ENCODE measurements at regions not wholly inside any gene's neighbourhood (a gene's known extent, or its start where the extent isn't known, plus 50 kb on each side); places are given as distances from the start of the nearest gene placed in this dataset.

DNA sequence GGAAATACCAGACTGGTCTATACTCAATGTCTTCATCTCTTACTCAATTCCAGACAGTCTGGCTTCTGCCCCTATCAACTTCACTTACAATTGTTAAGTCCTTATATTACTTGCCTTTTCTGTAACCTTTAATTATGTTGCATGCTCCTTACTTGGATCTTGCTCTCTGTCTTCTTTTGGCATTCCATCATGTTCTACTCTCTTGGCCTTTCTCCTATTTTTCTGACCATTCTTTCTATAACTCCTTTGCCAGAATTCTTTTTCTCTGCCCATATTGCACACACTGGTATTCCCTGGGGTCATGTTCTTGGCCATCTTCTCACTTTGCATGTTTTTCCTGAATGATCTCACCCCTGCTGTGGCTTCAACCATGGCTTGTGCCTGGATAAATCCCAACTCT, 209.8 kb upstream of the ZNF462 start:
- DNase-seq (ENCODE audit: low spot score): no peak

GRCh38 chr9:106655966-106656365, 207.0 kb upstream of the ZNF462 start:
- DNase-seq (ENCODE audit: low spot score): no peak

DNA sequence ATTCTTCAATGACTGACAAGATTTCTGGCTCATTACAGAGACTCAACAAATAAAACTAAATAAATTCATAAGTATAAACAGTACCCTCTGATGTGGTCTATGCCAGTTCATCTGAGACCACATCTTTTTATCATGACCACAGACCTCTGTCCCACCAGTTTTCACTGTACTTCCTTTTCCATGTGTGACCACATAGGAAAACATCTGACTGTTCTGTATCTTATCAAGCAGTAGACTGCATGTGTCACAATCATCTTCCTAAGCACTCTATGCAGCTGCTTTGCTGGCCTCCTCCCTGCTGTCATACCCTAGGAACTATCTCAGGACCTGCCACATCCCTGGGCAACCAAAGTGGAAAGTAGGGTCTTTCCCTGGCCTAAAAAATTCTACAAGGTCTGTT, 205.0 kb upstream of the ZNF462 start:
- no peak for DNase-seq (ENCODE audit: low spot score)

DNA sequence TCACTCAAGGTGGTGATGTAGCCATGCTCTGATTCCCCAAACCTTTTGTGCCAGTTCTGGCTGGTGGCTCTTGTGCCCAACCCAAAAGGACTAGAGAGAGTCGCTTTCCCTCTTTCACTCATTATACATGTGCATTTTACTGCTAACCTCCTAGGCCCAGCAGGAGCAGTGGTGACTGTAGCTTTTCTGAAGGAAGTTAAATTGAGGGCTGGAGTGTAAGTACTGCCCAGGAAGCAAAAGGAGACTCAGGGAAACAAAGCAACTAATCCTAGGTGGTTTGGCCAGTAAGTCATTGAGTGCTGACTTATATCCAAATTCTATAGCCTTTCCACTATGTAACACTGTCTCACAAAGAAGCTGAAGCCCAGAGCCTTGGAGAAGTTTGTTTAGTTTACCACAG, 194.4 kb upstream of the ZNF462 start:
- DNase-seq (ENCODE audit: low spot score): no peak

DNA sequence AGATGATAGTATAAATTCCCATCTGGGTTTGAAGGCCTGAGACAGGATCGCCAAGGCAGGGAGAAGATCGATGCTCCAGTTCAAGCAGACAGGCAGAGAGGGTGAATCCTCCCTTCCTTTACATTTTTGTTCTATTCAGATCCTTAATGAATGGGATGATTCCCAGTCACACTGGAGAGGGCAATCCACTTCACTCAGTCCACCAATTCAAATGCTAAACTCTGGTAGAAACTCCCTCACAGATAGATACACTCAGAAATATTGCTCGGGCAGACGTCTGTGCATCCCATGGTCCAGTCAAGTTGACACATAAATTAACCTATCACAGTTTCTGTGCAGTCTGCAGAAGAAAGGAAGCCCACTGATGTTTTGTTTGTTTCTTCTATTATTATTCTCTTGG, 193.1 kb upstream of the ZNF462 start:
- no peak for DNase-seq (ENCODE audit: low spot score)

DNA sequence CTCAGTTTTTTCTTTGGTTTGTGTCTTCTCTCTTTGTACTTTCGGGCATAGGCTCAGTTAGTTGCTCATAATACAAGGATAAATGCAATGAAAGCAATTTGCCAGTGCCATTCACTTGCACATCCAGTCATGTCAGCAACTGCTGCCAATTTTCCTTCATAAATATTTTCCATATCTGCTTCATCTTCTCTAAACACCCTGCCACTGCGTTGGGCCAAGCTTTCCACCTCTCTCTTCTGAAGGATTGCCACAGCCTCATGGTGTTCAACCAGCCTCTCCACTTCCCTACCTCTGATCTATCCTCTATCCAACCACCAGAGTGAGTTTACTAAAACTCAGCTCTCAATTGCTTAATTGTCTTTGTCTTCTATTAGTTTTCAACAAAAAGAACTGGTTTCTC, 192.5 kb upstream of the ZNF462 start:
- no peak for DNase-seq (ENCODE audit: low spot score)

DNA sequence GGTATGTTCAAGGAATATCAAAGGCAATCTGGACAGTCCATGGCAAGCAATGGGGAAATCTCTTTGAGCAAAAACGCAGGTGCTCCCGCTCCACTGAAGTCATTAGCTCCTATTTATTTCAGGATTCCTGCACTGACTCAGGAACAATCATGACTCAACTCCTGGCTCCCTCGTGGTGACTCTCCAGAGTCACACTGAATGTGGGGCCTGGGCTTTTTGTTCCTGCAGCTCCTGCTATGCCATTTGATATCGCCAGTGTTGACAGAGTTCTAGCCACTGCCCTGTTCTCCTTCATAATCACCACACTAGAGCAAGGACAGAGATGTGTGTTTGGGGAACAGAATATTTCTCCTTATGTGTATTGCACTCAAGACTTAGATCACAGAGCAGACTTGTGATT, 187.2 kb upstream of the ZNF462 start:
- DNase-seq (ENCODE audit: low spot score): no peak

GRCh38 chr9:106677374-106677773, 185.6 kb upstream of the ZNF462 start:
- no peak for DNase-seq (ENCODE audit: low spot score)

DNA sequence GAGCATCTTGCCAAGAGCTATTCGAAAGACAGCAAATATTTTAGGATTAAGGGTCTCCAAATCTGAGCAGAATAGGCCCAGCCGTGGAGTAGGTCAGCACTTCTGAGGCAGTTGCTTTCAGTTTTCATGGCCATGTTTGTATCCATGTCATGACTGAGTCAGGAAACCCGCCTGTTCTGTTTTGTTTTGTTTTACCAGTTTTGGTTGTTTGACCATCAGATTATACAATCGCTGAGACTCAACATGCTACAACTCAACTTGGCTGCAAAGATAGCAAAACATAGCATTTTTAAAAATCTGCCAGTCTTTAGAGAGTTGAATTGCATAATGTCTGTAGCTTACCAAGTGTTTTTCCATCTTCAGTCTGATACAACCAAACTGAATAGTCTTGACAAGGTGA, 185.1 kb upstream of the ZNF462 start:
- no peak for DNase-seq (ENCODE audit: low spot score)

DNA sequence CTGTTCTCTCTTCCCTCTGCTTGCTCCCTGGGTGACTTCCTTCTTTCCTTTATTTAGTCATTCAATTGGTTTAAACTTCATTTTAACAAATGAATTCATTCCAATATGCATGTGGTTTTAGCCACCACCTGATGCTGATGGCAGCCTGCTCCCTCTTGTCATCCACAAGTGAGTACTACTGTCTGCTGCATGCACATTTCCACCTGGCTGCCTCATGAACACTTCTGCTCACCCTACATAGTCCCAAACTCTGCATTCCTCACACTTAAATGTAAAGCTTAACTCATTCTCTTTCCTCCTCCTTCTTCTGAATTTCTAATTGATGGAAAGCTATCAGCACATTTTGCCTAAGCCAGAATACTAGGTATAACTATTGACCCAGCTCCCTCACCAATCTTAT, 184.7 kb upstream of the ZNF462 start:
- no peak for DNase-seq (ENCODE audit: low spot score)

DNA sequence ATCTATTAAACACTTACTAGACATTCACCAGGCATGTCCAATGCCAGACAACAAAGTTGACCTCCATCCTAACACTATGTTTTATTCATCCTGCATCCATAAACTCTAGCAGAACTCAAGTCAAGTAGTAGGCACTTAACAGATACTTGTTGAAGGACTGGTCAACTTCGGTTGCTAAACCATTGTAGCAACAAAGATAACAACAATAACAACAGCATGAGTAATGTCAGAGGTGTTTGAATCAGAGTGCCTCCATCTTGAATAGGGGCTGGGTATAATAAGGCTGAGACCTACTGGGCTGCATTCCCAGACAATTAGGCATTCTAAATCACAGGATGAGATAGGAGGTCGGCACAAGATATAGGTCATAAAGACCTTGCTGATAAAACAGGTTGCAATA, 180.5 kb upstream of the ZNF462 start:
- DNase-seq (ENCODE audit: low spot score): no peak

DNA sequence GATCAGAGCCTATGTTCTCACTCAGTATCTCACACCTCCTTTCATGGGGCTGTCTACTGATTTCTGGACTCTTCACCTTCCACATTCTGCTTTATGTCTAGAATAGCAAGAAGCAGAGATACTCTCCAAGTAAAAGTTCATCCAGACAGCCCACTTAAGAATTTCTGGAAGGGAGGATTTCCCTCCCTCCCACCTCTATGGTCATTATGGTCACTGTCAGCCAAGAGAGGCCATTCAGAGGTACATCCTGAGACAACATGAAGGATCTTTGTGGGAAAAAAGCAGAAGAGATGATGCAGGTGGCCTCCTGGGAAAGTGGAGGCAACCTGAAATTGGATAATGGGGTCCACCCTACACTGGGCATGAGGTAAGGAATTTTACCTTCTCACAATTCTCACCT, 179.5 kb upstream of the ZNF462 start:
- no peak for DNase-seq (ENCODE audit: low spot score)

- no peak for DNase-seq (ENCODE audit: low spot score)
Measured at GRCh38 chr9:106684940-106685695, 177.8 kb upstream of the ZNF462 start.

- DNase-seq (ENCODE audit: low spot score): no peak
Measured at GRCh38 chr9:106689089-106689488, 173.9 kb upstream of the ZNF462 start.

DNA sequence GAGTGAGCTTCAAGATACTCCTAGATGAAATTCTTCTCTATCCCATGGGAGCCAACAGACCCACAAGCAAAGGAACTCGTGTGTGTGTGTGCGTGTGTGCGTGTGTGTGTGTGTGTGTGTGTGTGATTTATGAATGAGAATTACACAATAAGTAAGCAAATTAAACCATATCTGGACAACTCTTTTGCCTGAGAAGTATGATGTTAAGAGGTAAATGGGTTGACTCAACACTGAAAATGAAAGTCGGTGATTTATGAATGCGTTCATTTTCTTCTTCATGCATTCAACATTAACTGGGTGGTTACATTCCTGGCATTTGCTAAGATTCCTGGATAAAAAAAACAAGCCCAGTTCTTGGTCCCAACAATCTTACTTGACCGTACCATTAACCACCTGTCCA, 171.3 kb upstream of the ZNF462 start:
- DNase-seq (ENCODE audit: low spot score): no peak

DNA sequence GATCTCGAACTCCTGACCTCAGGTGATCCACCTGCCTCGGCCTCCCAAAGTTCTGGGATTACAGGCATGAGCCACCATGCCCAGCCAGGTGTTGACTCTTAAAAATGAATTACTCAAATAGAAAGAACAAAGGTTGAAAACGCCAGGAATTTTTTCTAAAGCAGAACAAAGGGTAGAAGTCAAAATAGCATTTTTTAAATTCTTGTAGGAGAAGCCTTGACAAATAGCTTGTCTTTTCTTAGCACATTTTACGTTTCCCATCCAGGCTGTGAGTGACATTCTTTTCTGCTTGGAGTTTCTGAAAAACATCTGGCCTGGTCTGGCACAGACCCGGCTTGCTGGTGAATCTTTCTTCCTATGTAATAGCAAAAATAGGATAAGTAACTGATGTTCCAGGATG, 169.4 kb upstream of the ZNF462 start:
- no peak for DNase-seq (ENCODE audit: low spot score)

DNA sequence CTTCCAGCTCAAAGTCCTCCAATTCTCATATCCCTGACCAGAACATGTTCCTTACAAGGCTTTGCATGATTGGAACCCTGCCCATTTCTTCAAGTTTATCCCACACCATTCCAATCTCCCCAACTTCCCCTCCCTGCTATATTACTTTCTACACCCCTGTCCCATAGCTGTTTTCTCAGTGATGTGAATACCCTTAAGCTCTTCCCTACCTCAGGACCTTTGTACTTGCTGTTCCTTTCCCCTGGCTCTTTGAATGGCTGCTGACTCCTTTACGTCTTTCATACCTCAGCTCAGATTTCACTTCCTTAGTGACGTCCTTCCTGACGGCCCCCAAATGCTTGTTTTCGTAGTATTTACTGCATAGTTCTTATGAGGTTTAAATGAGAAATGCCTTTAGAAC, 166.2 kb upstream of the ZNF462 start:
- no peak for DNase-seq (ENCODE audit: low spot score)

DNA sequence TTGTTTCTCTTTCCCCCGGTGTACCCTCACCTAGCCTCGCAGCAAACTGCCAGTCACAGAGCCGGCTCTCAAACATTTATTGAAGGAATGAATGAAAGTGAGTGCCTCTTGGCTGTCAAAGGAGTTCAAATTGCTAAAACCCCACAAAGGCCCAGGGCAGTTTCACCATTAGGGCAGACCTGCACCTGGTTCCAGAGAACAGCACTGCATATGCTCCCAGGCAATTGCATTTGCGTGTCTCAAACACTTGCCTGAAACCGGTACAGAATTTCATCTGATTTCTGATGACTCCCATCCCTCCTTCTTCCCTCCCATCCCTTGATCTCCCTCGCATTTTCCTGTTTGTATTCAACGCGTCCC, 165.6 kb upstream of the ZNF462 start:
- no peak for DNase-seq (ENCODE audit: low spot score)

- peak; percentile 51 for DNase-seq (ENCODE audit: low spot score)
Measured at GRCh38 chr9:106697750-106698502, 165.0 kb upstream of the ZNF462 start.

GRCh38 chr9:106700676-106701075, 162.3 kb upstream of the ZNF462 start:
- DNase-seq (ENCODE audit: low spot score): no peak

DNA sequence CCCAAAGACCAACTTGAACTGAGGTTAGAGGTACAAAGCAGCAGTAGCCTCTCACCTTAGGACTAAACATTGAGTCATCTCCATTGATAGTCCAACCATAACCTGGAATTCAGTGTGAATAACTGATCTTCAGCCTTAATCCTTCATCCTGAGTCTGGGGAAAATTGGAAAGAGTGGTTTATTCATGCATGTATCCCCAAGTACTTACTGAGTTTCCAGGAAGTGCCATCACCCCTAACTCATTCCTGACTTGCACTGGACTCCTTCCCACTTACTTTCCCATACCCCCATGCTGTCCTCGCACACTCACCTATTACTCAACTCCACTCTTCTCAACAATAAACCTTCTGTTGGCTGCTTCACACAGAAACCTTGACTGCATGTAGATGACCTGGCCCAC, 161.4 kb upstream of the ZNF462 start:
- no peak for DNase-seq (ENCODE audit: low spot score)

DNA sequence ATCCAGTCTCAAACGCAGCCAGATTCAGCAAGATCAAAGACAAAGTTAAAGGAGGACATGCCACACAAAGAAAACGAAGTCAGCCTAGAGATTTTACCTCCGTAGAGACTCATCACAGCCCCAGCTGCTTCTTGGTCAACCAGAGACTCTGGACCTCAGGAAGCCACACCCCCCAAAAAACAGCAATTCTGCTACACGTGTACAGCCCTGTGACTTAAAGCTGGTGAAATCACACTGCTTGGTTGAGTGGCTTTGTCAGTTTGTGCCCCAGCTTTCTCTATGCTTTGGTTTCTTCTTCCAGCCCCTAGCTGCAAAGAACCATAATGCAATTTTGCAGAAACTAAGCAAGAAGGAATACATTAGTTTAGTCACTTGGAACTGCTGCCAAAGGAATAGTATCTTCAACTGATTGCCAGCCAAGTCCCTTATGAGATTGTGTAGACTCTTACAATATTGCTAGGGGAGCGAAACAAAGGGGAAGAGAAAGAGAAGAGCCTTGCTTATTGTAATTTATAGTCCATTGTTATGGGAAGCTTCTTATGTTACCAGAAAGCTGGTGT, 158.8 kb upstream of the ZNF462 start:
- no peak for DNase-seq (ENCODE audit: low spot score)

- DNase-seq (ENCODE audit: low spot score): no peak
Measured at GRCh38 chr9:106707291-106707690, 155.7 kb upstream of the ZNF462 start.

Data from ureter (tissue), 1 donor.